Osteocyte (in vitro differentiated cells): ENCODE measurements at regions not wholly inside any gene's neighbourhood (a gene's known extent, or its start where the extent isn't known, plus 50 kb on each side); places are given as distances from the start of the nearest gene placed in this dataset.

Experiments
- DNase-seq: peaks from one replicate; pipeline ENCODE4 v3.0.0; 2021; ENCODE audit warnings: mixed read lengths; ENCODE audit not compliant: unreplicated experiment; ENCODE audit errors: extremely low spot score
- H3K27ac Mint-ChIP-seq: one replicate; pipeline ENCODE4 v1.8.0; 2021; ENCODE audit warnings: mild to moderate bottlenecking, mixed read lengths; ENCODE audit not compliant: unreplicated experiment
- H3K27me3 Mint-ChIP-seq: one replicate; pipeline ENCODE4 v1.8.0; 2021; ENCODE audit warnings: mixed read lengths; ENCODE audit not compliant: unreplicated experiment
- H3K36me3 Mint-ChIP-seq: one replicate; pipeline ENCODE4 v1.8.0; 2021; ENCODE audit warnings: mixed read lengths; ENCODE audit not compliant: unreplicated experiment
- H3K4me1 Mint-ChIP-seq: one replicate; pipeline ENCODE4 v1.8.0; 2021; ENCODE audit warnings: mixed read lengths; ENCODE audit not compliant: unreplicated experiment
- H3K4me3 Mint-ChIP-seq: one replicate; pipeline ENCODE4 v1.8.0; 2021; ENCODE audit warnings: mild to moderate bottlenecking, moderate library complexity, mixed read lengths; ENCODE audit not compliant: unreplicated experiment
- H3K9me3 Mint-ChIP-seq: one replicate; pipeline ENCODE4 v1.8.0; 2021; ENCODE audit warnings: mixed read lengths; ENCODE audit not compliant: unreplicated experiment
- CTCF ChIP-seq: fragments of 200-600 bp; sonication (generic); IDR thresholded peaks from 2 replicates; pipeline ENCODE4 v1.5.0; 2021; ENCODE audit warnings: antibody characterized with exemption, mild to moderate bottlenecking, moderate library complexity

- DNase-seq: no peak
- Mint-ChIP-seq H3K27me3 (peaks cover 39% of the 10 kb centered on the region), H3K4me3 (no peak overlapping the region), H3K27ac (no peak overlapping the region), H3K36me3 (peaks cover 2% of the 10 kb centered on the region), H3K9me3 (peaks cover 15% of the 10 kb centered on the region), H3K4me1 (peaks cover 9% of the 10 kb centered on the region)
- no peak for TF ChIP-seq CTCF
Measured at GRCh38 chr21:36636439-36636838, 62.5 kb upstream of the SIM2 start.

- DNase-seq: no peak
- Mint-ChIP-seq H3K4me1 (peaks cover 9% of the 10 kb centered on the region), H3K36me3 (peaks cover 2% of the 10 kb centered on the region), H3K9me3 (peaks cover 15% of the 10 kb centered on the region), H3K27ac (no peak overlapping the region), H3K4me3 (no peak overlapping the region), H3K27me3 (peaks cover 20% of the 10 kb centered on the region)
- TF ChIP-seq CTCF: no peak
Measured at GRCh38 chr21:36639769-36640168, 59.1 kb upstream of the SIM2 start.

GRCh38 chr21:36640174-36640720, 58.7 kb upstream of the SIM2 start:
- no peak for TF ChIP-seq CTCF
- H3K9me3 Mint-ChIP-seq: peaks cover 15% of the 10 kb centered on the region
- DNase-seq: no peak
- peaks cover 9% of the 10 kb centered on the region for H3K4me1 Mint-ChIP-seq
- H3K27me3 Mint-ChIP-seq: peaks cover 20% of the 10 kb centered on the region
- H3K36me3 Mint-ChIP-seq: peaks cover 2% of the 10 kb centered on the region
- no peak overlapping the region for H3K27ac Mint-ChIP-seq
- H3K4me3 Mint-ChIP-seq: no peak overlapping the region

- DNase-seq: no peak
- H3K4me1 Mint-ChIP-seq: peaks cover 9% of the 10 kb centered on the region
- peaks cover 20% of the 10 kb centered on the region for H3K27me3 Mint-ChIP-seq
- no peak overlapping the region for H3K27ac Mint-ChIP-seq
- peak; percentile 28 for TF ChIP-seq CTCF
- peaks cover 15% of the 10 kb centered on the region for H3K9me3 Mint-ChIP-seq
- no peak overlapping the region for H3K4me3 Mint-ChIP-seq
- H3K36me3 Mint-ChIP-seq: peaks cover 2% of the 10 kb centered on the region
Measured at GRCh38 chr21:36640721-36641244, 58.1 kb upstream of the SIM2 start.

- H3K4me3 Mint-ChIP-seq: no peak overlapping the region
Measured at GRCh38 chr21:36641346-36641745, 57.6 kb upstream of the SIM2 start.

More at GRCh38 chr21:36641346-36641745, 57.6 kb upstream of the SIM2 start:
- no peak for TF ChIP-seq CTCF
- H3K27ac Mint-ChIP-seq: no peak overlapping the region
- peaks cover 9% of the 10 kb centered on the region for H3K4me1 Mint-ChIP-seq
- H3K9me3 Mint-ChIP-seq: peaks cover 14% of the 10 kb centered on the region
- peaks cover 17% of the 10 kb centered on the region for H3K27me3 Mint-ChIP-seq
- H3K36me3 Mint-ChIP-seq: peaks cover 2% of the 10 kb centered on the region
- DNase-seq: no peak
